ENCODE measurements at regions not wholly inside any gene's neighbourhood (a gene's known extent, or its start where the extent isn't known, plus 50 kb on each side); places are given as distances from the start of the nearest gene placed in this dataset.

- TF ChIP-seq, protein P1, sequence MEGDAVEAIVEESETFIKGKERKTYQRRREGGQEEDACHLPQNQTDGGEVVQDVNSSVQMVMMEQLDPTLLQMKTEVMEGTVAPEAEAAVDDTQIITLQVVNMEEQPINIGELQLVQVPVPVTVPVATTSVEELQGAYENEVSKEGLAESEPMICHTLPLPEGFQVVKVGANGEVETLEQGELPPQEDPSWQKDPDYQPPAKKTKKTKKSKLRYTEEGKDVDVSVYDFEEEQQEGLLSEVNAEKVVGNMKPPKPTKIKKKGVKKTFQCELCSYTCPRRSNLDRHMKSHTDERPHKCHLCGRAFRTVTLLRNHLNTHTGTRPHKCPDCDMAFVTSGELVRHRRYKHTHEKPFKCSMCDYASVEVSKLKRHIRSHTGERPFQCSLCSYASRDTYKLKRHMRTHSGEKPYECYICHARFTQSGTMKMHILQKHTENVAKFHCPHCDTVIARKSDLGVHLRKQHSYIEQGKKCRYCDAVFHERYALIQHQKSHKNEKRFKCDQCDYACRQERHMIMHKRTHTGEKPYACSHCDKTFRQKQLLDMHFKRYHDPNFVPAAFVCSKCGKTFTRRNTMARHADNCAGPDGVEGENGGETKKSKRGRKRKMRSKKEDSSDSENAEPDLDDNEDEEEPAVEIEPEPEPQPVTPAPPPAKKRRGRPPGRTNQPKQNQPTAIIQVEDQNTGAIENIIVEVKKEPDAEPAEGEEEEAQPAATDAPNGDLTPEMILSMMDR (IDR thresholded peaks at IDR 0.05; ENCODE audit: low read depth, low read length), result no peak
- no peak overlapping the region for H3K4me3 ChIP-seq (replicated peaks in 1 of 2; ENCODE audit: low read depth in 2 of 2, low read length in 2 of 2)
- DNase-seq (ENCODE audit: low read depth in 2 of 2), result no peak
Observed at GRCh38 chr7:23981314-23981713, 271.3 kb downstream of the STK31 start.

DNA sequence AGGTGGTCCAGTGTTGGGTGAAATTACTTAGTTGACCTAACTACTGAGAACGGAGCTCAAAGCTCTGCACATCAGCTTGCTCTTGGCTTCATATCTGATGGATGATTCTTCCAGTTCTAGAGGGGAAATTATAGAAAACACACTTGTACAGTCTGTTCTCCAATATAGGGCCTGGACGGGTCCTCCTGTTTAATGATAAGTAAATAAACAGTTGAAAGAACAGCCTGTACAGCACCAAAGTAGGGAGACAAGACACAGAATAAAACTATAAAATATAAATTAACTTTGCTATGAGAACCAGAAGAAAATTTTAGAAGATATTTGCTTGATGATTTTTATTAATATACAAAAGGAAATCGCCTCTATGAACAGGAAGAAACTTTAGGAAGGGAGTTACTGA, 271.7 kb downstream of the STK31 start:
- TF ChIP-seq, protein P1 (IDR thresholded peaks at IDR 0.05; ENCODE audit: low read depth, low read length), result no peak
- no peak overlapping the region for H3K4me3 ChIP-seq (replicated peaks in 1 of 2; ENCODE audit: low read depth in 2 of 2, low read length in 2 of 2)
- DNase-seq (ENCODE audit: low read depth in 2 of 2), result no peak

- no peak for DNase-seq (ENCODE audit: low read depth in 2 of 2)
- H3K4me3 ChIP-seq (replicated peaks in 1 of 2; ENCODE audit: low read depth in 2 of 2, low read length in 2 of 2), result no peak overlapping the region
- TF ChIP-seq, protein P1 (IDR thresholded peaks at IDR 0.05; ENCODE audit: low read depth, low read length), result no peak
Observed at GRCh38 chr7:24005517-24005916, 278.5 kb upstream of the NPY start.

GRCh38 chr7:24010495-24010894, 273.5 kb upstream of the NPY start:
- no peak overlapping the region for H3K4me3 ChIP-seq (replicated peaks in 1 of 2; ENCODE audit: low read depth in 2 of 2, low read length in 2 of 2)
- no peak for DNase-seq (ENCODE audit: low read depth in 2 of 2)
- TF ChIP-seq, protein P1 (IDR thresholded peaks at IDR 0.05; ENCODE audit: low read depth, low read length), result no peak

GRCh38 chr7:24017519-24017918, 266.5 kb upstream of the NPY start:
- H3K4me3 ChIP-seq (replicated peaks in 1 of 2; ENCODE audit: low read depth in 2 of 2, low read length in 2 of 2), result no peak overlapping the region
- DNase-seq (ENCODE audit: low read depth in 2 of 2), result no peak
- TF ChIP-seq, protein P1 (IDR thresholded peaks at IDR 0.05; ENCODE audit: low read depth, low read length), result no peak

DNA sequence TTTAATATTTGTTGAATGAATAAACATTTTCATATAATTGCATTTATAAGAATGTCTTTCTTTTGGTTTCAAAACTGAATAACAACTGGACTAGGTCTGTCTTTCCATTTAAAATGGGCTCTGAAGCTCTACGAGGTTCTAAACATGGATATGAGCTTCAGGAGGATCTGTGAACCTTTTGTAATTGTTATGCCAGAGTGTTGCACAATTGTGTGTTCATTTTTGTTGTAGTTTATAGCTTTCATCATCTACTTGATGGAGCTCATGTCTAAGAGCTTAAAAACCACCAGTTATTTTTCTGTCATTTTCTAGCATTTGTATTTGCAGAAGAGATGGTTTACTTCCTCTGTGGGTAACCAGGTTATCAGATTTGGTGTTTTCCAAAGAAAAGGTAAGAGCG, 265.7 kb upstream of the NPY start:
- TF ChIP-seq, protein P1 (IDR thresholded peaks at IDR 0.05; ENCODE audit: low read depth, low read length), result no peak
- no peak for DNase-seq (ENCODE audit: low read depth in 2 of 2)
- no peak overlapping the region for H3K4me3 ChIP-seq (replicated peaks in 1 of 2; ENCODE audit: low read depth in 2 of 2, low read length in 2 of 2)

DNA sequence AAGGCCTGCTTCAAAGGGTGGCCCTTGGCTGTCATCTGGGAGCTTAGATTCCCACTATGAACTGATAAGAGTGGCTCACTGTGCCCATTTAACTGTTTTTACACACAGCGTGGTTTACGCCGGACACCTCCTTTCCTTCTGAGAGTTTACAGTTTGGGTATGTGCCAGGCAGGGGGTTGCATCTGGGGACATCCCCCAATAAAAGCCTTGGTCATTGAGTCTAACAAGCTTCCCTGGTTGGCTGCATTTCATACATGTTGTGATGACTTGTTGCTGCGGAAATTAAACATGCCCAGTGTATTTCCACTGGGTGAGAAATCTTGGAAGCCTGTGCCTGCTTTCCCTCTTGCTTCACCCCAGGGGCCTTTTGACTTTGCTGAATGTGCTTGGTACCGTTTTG, 264.1 kb upstream of the NPY start:
- DNase-seq (ENCODE audit: low read depth in 2 of 2), result no peak
- H3K4me3 ChIP-seq (replicated peaks in 1 of 2; ENCODE audit: low read depth in 2 of 2, low read length in 2 of 2), result no peak overlapping the region
- TF ChIP-seq, protein P1 (IDR thresholded peaks at IDR 0.05; ENCODE audit: low read depth, low read length), result no peak
